NOMO-1 (cell line): ENCODE measurements at regions not wholly inside any gene's neighbourhood (a gene's known extent, or its start where the extent isn't known, plus 50 kb on each side); places are given as distances from the start of the nearest gene placed in this dataset.

Source experiments
- DNase-seq, 2 experiments: peaks; one replicate each; lab custom pipeline; 2025; ENCODE audit not compliant: unreplicated experiment in 2 of 2; lab: John Stamatoyannopoulos, UW

DNA sequence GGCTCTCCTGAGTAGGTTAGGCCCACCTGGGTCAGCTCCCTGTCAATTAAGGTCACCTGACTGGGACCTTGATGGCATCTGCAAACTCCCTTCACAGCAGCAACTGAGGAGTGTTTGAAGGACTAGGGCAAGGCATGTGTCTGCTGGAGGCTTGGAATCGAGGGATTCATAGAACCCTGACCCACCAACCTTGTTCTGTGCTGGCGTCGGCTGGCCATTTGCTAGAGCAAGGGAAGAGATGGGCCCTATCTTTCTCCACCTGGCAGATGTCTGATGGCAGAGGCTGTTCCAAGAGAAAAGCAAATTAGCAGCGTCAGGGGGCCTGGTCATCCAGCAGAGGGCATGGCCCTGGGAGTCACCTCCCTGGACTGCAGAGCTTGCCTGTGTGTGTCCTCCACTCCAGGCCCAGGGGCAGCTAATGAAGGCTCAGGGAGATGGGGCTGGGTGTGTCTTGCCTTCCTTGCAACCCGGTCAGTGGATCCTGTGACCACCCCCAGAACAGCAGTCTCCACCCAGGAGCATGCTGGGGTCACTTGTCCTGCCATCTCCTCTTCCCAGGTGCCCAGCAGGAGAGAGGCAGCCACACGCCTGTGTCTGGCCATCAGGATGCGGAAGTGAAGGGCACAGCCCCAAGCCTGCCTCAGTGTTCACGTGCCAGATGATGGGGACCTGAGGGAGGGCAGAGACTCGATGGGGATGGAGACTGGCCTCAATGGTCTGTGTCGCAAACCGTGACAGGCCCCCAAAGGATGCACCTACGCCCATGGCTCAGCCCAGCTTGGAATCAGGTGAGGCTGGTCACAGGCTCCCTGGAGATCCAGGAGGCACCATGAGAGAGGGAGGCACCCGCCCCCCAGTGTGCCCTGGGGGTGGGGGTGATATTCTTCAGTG is 53.9 kb downstream of the BARX1 start:
- no peak for DNase-seq

DNA sequence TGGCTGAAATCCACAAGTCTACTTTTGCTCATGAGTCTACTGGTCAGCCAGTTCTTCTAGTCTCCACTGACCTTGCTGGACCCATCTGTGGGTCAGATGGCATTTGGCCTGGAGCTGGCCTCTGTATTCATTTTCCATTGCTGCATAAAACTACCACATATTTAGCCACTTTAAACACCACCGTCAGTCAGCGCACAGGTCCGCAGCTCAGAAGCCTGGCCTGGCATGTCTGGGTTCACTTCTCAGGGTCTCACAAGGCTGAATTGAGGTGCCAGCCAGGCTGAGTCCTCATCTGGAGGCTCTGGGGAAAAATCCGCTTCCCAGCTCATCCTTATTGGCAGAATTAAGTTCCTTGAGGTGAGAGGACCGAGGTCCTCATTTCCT is 54.7 kb downstream of the BARX1 start:
- no peak for DNase-seq

DNA sequence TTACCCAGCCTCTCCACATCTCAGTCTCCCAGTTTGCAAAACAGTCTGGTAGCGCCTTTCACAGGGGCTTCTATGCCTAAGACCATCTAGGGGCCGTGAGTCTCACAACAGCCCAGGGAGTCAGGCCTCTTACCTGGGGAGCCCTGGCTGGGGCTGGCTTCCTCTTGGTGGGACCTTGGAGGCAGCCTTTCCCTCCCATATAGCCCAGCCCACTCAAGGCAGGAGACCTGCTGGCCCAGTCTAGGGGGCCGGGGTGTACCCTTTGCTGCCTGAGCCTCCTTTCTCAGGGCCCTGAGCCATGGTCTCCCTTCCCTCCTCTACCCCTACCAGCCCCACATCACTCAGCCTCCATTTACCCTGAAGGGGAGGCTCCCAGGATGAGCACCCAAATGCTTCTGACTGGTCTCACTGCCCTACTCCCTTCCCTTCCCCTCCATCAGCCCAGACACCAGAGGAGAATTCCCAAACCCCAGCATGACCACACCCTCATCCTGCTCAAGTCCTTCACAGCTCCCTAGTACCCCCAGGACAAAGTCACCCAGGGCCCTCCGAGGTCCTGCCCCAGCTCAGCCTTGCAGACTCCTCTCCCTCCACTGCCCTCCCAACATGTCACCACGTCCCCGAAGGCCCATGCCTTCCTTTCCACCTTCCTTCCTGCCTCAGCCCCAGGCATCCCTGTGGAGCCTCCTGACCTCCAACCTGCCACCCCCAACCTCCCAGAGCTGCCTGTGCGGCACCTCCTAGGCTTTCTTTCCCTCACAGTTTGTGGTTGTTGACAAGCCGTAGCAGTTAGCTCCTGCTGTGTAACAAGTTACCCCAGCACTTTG is 55.3 kb downstream of the BARX1 start:
- DNase-seq = no peak

DNA sequence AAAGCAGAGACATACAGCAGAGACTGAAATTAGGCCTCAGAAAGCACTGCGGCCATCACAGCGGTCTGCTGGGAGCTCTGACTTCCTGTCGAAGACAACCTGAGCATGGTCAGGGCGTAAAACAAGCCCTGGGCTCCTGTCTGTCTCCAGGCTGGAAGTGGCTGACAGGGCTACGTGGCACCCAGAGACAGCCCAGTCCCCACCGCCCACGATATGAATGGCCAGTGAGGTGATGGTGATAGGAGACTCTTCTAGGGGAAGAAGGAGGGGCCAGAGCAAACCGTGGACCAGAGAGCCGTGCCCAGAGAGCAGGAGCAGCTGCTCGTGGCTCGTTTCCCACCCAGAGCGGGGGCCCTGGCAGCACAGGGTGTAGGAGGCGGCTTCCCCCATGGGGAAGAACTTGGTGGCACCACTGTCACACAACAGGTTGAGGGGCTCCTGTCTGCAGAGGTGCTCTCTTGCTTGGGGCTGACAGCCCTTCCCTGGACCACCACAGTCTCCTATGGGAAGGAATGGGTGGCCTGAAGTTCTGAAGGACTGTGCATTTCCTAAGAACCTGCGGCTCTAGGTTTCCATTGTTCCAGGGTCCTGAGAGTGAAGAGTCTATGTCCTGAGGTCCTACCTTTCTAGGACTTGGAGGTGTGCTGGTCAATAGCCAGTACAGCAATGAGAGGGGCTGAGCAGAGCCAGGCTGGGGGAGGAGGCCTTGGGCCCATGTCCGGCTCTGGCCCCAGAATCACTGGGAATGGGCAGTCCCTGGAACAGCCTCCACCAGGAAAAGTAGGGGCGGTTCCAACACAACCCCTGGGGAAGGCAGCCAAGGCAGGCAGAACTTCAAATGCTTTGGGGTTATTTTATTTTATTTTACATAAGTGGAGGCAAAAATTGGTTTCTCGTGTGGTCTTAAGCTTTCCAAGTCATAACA is 56.4 kb downstream of the BARX1 start:
- no peak for DNase-seq

DNA sequence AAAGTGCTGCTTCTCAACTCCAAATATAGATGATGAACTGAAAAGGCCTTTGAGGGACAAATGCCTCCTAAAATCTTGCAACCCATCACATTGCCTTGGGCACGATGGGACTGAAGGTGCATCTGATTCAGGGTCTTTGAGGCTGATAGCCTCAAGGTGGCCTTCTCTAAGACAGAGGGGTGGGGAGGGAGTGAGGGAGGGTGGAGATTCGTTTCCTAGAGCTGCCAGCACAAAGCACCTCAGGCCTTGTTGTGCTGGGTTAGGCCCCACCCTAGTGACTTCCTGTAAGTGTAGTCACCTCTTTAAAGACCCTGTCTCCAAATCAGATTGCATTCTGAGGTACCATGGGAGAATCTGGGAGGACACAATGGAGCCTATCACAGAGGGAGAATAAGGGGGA is 57.1 kb downstream of the BARX1 start:
- DNase-seq = no peak

DNA sequence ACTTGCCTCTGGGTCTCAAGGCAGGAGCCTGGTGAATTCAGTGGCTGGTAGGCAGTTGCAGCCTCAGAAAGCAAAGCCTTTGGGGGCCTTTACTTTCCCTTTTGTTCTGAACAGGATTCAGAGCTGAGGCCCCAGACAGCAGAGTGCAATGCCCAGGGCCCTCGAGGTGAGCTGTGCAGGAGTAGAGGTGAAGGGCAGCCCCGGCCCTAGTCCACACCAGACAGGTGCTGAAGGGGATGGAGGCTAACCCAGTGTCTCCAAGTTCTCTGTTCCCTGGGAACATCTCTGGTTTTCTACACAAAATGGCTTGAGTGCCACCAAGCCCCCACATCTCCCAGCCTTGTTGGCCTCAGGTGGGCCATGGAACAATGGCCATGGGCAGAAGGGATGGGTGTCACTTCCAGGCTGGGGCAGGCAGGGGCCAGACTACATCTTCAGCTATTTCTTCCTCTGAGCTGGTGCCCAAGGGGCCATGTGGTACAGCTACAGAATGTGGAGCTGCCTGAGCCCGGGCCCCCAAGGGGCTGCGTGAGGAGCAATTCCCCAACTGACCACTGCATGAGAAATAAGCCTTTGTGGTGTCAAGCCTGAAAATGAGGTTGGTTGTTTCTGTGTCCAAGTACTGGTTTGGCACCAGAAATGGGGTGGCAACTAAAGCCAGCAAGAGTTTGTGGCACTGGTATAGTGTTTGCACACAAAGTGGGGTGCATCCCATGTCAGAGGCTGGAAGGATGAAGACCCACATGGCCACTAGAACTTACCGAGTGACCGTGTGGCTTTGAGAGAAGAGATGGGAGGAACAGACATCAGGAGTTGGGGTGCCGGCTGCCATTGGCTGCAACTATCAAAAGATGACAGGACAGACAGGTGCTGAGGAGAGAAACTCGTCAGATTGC is 57.8 kb downstream of the BARX1 start:
- DNase-seq = no peak

DNA sequence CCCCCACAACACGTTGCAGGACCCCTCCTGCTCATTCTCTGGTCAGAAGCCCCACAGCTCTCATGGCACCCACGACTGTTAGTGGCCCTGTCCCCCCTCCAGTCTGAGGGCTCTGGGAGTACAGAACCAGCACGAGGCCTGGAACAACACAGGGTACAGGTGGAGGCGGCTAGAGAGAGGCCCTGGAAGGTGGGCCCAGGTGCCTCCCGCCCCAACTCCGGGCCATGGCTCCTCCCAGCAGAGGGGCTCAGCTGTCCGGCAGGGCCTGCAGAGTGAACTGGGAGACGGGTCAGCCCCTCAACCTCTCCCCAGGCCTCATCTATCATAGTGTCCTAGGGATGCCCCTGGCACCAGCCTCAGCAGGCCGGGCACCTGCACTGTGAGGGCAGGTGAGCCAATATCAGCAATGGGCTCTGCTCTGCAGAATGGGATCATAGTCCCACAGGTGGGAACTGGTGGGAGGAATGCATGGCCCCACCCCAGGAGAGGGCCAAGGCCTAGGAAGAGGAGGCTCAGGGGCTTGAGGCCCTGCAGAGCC is 58.6 kb downstream of the BARX1 start:
- no peak for DNase-seq

DNA sequence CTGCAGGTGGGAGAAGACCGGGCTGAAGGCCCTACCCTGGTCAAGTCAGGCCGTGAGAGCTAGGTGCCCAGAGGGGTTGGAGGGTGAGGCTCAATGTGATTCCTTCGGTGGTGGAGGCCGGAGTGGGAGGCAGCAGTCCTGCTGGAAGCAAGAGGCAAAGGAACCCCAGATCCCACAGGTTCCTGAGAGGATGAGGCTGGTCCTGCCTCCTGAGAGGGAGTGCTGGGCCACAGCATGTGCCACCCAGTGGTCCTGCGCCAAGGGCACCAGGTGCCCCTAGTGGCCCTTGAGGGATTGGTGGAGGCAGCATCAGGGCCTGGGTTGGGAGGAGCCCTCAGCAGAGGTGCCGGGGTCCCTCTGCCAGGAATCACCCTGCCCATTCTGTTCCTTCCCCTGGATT is 59.1 kb downstream of the BARX1 start:
- DNase-seq = no peak

DNA sequence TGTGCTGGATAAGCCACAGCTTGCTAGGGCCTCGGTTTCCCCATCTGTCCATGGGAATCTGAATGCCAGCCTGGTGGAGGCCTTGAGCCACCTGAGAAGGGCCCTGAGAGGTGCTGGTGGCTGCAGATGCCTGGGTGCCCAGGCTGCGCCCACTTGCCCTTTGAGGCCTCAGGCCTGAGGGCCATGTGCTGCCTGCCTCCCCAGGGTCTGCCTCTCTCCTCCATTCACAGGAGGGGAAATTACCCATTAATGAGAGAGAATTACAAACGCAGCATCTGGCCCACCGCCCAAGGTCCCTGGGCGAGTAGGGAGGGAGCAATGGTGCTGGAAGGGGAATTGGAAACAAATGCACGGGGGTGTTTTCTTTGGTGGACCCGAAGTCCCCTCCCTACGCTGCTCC is 59.6 kb downstream of the BARX1 start:
- no peak for DNase-seq

DNA sequence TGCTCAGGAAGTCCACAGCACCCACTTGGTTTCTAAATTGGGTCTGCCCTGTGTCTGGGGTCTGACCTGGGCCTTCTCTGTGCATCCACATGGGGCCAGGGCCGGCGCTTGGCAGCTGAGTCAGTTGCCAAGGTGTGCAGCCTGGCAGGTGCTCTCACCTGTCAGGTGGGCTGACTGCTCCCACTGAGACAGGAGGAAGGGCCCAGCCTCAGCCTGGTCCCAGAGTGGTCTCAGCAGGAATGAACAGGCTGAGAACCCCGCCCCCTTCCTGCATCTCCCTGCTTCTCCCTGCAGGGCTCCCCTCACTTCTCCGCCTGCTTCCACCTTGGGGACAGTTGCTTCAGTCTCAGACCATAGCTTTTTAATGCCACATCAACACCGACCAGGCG is 60.5 kb downstream of the BARX1 start:
- no peak for DNase-seq

DNA sequence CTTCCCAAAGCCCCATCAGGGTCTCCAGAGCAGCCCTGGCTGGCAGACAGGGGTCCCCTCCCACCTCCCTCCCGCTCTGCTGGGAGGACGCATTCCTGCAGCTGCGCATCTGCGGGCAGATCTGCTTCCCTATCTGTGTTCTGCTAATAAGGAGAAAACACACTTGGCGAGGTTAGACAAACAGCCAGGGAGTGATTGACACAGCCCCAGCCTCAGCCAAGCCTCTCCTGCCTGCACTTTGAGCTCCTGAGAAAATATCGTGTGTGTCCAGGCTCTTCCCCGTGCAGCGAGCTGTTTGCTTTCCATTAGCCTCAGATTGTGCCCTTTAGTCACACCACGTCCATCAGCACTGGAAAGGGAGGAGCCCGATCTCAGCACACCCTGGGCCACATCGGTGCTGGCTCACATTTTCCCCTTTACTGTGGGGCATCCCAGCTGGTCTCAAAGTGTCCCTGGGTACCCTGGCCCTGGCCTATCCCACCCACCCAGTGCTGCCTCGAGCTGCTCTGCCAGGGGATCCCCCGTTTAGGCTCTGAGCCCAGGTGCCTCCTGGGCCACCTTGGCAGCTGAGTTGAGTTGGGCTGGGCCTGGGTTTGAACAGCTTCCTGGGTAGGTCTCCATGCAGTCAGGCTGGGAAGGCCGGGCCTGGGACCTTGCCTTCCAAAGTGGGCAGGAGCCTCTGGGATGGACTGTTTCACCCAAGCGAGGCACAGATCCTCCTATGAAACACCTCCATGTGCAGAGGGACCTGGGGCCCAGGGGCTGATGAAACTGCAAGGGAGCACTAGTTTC is 61.1 kb downstream of the BARX1 start:
- DNase-seq = no peak

DNA sequence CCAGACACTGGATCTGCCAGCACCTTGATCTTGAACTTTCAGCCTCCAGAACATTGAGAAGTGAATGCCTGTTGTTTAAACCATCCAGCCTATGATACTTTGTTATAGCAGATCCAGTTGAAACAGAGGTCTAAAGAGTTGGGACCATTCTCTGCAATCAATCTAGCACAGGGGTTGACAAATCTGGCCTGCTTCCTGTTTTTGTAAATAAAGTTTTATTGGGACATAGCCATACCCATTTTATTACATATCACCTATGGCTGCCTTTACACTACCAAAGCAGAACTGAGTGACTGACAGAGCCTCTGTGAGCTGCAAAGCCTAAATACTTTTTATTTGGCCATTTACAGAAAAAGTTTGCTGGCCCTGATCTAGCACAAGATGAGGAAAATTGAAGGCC is 62.0 kb downstream of the BARX1 start:
- no peak for DNase-seq

DNA sequence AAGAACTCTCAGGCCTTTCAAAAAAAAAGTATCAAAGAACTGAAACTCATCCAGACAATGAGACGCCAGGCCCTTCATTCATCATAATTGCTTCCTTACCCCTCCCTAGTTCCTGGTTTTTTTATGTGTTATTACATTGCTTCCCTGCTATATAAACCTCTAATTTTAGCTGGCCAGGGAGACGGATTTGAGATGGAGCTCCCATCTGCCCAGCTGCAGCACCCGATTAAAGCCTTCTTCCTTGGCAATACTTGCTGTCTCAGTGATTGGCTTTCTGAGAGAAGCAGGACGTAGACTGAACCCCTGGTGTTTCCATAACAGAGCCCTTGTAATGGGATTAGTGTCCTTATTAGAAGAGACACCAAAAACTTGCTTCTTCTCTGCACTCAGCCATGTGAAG is 62.4 kb downstream of the BARX1 start:
- DNase-seq = no peak

DNA sequence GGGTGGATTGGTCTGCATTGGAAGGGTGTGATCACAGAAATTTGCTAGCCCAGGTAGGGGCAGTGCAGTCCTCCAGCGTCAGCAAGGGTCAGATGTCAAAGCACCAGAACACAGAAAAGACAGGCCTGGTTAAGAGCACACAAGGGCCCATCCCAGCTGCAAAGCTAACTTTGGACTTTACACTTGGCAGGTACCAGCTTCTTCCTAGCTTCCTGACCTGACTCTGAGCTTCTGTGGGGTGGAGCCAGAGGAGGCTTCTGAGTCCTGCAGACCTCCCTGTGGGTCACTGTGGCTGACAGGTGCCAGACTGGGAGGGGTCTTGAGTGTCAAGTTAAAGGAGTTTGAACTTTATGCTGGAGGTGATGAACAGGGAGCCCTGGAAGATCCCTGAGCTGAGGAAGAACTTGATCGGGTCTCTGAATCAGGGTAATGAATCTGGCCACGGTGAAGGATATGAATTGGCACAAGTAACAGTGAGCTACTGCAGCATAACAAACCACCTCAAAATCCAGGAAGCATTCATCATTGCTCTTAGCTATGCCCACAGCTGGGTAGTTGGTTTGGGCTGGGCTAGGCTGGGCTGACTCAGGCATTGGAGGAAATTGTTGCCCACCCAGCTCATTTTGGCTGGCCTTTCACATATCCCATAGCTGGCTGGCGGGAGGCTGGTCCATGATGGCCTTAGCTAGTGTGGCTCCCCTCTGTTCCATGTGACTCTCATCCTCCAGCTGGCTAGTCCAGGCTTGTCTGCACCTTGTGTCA is 63.4 kb downstream of the BARX1 start:
- no peak for DNase-seq

DNA sequence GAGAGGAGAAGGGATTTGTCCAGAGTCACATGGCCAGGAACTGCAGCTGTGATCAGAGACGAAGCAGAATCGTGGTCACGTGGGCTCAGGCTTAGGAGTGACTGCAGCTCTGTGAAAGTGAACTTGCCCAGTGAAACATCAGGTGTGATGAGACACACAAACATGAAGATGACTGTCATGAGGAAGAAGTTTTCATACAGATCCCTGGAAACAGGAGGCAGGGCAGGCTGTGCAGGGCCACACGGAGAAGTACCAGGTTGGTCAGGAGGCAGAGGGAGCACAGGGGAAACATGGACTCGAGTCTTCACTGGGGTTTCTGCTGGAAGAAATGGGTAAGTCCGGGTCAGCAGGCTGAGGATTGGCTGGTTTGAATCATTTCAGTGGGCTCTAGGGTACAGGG is 64.1 kb downstream of the BARX1 start:
- no peak for DNase-seq

DNA sequence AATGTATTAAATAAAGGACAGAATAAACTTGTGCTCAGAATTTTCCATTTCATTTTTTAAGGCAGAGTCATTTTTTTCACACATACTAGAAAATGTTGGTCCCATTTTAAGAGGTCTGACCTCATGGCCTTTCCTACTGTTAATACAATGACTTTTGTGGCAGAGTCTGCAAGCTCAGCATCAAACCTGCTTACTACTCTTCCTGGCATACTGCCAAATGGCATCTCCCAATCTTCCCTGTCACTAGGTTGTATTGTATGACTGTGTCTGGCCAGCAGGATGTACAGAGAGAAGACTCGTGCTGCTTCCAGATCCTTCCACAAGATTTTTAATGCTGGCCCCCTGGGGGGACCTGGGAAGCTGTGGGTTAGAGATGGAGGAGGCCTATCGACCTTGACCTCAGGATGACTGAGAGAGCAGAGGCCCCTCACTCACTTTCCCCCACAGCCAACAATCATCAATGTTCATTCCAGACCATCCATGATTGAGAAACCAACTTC is 64.7 kb downstream of the BARX1 start:
- no peak for DNase-seq

DNA sequence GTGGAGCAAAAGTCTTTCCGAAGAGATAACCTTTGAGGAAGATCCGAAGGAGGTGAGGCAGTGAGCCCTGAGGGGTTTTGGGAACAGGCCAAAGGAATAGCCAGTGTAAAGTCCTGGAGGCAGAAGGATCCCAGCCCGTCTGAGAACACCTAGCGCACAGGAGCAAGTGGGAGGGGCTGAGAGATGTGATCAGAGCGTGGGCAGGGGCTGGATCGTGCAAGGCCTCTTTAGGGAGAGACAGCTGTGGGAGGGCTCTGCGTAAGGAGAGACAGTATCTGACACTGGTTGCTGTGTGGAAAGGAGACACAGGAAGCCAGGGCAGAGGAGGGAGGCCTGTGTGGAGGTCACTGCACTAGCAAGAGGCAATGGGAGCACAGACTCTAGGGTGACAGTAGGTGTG is 68.2 kb downstream of the BARX1 start:
- DNase-seq = no peak

DNA sequence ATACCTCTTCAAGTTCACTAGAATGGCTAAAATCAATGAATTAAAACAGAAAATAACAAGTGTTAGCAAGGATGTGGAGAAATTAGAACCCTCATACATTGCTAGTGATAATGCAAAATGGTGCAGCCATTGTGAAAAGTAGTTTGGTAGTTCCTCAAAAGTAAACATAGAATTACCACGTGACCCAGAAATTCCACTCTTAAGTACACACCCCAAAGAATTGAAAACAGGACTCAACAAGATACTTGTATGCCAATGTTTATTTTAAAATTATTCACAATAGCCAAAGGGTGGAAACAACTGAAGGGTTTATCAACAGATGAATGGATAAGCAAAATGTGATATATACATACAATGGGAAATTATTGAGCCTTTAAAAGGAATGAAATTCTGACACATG is 70.3 kb downstream of the BARX1 start:
- no peak for DNase-seq
